ENCODE measurements at regions not wholly inside any gene's neighbourhood (a gene's known extent, or its start where the extent isn't known, plus 50 kb on each side); places are given as distances from the start of the nearest gene placed in this dataset.
"Not testable (repeated sequence)": the region's sequence is repeated elsewhere in the genome, so short reads cannot be mapped to it uniquely, and the experiment has no call there.

DNA sequence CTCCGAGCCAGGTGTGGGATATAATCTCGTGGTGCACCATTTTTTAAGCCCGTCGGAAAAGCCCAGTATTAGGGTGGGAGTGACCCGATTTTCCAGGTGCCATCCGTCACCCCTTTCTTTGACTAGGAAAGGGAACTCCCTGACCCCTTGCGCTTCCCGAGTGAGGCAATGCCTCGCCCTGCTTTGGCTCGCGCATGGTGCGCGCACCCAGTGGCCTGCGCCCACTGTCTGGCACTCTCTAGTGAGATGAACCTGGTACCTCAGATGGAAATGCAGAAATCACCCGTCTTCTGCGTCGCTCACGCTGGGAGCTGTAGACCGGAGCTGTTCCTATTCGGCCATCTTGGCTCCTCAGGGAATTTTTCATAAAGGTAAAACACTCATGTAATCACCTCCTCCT, 63.9 kb downstream of the RWDD3 start:
- not testable (repeated sequence) for DNase-seq; H3K27ac Mint-ChIP-seq; H3K9me3 Mint-ChIP-seq; H3K36me3 Mint-ChIP-seq (ENCODE audit: low read depth); H3K27me3 Mint-ChIP-seq (ENCODE audit: insufficient read depth); H3K4me1 Mint-ChIP-seq (ENCODE audit: low read depth); H3K4me3 Mint-ChIP-seq

DNA sequence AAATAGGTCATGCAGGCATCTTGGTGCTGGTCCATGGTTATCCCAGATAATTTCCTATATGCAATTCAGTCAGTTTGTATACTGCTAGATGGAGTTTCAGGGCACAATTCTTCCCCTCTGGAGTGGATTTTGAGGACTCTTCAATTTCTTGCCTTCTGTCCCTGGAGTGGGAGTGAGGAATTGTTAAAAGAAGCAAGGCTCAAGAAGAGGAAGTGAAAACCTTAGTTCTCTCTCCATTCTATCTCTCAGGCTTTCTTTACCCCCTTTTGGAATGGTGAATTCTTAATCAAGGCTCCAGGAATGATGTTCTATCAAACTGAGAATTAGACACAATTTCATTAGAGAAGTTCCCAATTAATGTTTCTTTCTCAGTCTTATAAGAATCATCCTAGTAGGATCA, 67.1 kb downstream of the RWDD3 start:
- no peaks in the 10 kb centered on the region for H3K27me3 Mint-ChIP-seq (ENCODE audit: insufficient read depth)
- no peak for DNase-seq
- H3K27ac Mint-ChIP-seq, result no peak overlapping the region
- no peaks in the 10 kb centered on the region for H3K9me3 Mint-ChIP-seq
- no peaks in the 10 kb centered on the region for H3K4me1 Mint-ChIP-seq (ENCODE audit: low read depth)
- H3K4me3 Mint-ChIP-seq, result no peak overlapping the region
- no peaks in the 10 kb centered on the region for H3K36me3 Mint-ChIP-seq (ENCODE audit: low read depth)
- TF ChIP-seq, protein P1, sequence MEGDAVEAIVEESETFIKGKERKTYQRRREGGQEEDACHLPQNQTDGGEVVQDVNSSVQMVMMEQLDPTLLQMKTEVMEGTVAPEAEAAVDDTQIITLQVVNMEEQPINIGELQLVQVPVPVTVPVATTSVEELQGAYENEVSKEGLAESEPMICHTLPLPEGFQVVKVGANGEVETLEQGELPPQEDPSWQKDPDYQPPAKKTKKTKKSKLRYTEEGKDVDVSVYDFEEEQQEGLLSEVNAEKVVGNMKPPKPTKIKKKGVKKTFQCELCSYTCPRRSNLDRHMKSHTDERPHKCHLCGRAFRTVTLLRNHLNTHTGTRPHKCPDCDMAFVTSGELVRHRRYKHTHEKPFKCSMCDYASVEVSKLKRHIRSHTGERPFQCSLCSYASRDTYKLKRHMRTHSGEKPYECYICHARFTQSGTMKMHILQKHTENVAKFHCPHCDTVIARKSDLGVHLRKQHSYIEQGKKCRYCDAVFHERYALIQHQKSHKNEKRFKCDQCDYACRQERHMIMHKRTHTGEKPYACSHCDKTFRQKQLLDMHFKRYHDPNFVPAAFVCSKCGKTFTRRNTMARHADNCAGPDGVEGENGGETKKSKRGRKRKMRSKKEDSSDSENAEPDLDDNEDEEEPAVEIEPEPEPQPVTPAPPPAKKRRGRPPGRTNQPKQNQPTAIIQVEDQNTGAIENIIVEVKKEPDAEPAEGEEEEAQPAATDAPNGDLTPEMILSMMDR (IDR thresholded peaks at IDR 0.05), result no peak

DNA sequence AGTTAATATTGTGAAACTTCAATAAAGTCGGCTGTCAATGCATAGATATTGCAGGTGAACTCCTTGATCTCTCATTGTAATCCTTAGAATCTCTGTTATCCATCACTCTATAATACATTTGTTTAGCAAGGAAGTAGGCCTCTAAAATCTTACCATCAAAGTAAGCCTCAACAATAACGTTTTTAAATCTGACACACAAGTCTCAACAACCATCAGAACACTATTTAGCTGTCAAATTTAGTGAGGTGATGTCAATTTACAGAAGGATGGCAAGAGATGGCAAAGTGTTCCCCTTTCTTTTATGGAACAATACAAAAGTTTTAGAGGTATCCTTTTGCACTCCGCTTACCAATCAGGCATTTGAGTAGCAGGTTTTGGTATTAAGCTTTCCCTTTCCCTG, 67.6 kb downstream of the RWDD3 start:
- Mint-ChIP-seq H3K4me3 (no peak overlapping the region), H3K27me3 (ENCODE audit: insufficient read depth) (no peaks in the 10 kb centered on the region), H3K36me3 (ENCODE audit: low read depth) (no peaks in the 10 kb centered on the region), H3K27ac (no peak overlapping the region), H3K4me1 (ENCODE audit: low read depth) (no peaks in the 10 kb centered on the region), H3K9me3 (no peaks in the 10 kb centered on the region)
- TF ChIP-seq, protein P1 (IDR thresholded peaks at IDR 0.05), result no peak
- DNase-seq, result no peak

DNA sequence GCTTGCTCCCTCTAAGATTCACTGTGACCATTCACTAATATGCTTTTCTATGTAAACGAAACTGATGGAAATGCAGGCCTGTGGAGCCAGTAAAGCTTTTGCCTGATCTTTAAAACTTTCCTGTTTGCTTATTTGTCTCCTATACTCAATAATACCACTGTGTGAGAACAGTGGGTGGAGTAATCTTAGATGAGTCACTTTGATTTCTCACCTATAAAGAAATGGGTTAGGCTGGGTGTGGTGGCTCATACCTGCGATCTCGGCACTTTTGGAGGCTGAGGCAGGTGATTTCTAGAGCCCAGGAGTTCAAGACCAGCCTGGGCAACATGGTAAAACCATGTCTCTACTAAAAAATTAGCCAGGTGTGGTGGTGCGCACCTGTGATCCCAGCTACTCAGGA, 70.8 kb downstream of the RWDD3 start:
- no peak overlapping the region for H3K27ac Mint-ChIP-seq
- H3K4me1 Mint-ChIP-seq (ENCODE audit: low read depth), result no peaks in the 10 kb centered on the region
- TF ChIP-seq, protein P1 (IDR thresholded peaks at IDR 0.05), result no peak
- no peak for DNase-seq
- H3K9me3 Mint-ChIP-seq, result no peaks in the 10 kb centered on the region
- no peaks in the 10 kb centered on the region for H3K36me3 Mint-ChIP-seq (ENCODE audit: low read depth)
- H3K4me3 Mint-ChIP-seq, result no peak overlapping the region
- H3K27me3 Mint-ChIP-seq (ENCODE audit: insufficient read depth), result peaks cover 3% of the 10 kb centered on the region

DNA sequence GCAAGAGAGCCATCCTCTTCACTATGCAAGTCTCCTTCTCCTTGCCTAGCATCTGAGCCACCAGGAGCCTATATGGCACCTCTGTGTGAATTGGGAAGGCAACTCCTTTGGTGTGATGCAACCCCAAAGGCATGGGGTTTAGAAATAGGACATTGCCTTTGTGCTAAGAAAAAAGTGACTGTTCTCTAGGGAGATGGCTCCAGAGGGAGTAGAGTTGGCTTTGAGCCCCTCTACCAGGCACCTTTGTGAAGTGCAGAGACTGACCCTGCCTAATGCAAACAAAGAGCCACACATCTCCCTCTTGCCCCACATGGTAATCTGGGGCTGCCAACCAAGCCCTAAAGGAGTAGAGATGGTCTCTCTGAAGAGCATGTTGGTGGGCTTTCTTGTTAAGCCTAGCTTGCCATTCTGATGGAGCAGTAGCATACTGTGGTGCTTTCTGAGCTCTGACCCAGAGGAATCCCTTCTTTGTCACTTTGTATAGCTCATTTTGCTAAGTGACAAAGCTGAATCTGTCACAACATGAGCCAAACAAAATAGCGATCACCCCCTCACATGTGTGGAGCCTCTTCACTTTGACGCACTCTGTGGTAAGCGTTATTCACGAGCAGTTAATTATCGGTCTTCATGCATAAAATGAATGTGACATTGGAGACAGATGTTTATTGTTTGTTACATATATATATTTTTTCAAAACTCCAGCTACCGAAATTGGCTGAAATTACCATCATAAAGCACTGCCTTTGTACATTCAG, 74.4 kb downstream of the RWDD3 start:
- Mint-ChIP-seq H3K4me1 (ENCODE audit: low read depth) (no peaks in the 10 kb centered on the region), H3K4me3 (no peak overlapping the region), H3K27ac (no peak overlapping the region), H3K27me3 (ENCODE audit: insufficient read depth) (peaks cover 3% of the 10 kb centered on the region), H3K36me3 (ENCODE audit: low read depth) (no peaks in the 10 kb centered on the region), H3K9me3 (no peaks in the 10 kb centered on the region)
- TF ChIP-seq, protein P1 (IDR thresholded peaks at IDR 0.05), result no peak
- no peak for DNase-seq

DNA sequence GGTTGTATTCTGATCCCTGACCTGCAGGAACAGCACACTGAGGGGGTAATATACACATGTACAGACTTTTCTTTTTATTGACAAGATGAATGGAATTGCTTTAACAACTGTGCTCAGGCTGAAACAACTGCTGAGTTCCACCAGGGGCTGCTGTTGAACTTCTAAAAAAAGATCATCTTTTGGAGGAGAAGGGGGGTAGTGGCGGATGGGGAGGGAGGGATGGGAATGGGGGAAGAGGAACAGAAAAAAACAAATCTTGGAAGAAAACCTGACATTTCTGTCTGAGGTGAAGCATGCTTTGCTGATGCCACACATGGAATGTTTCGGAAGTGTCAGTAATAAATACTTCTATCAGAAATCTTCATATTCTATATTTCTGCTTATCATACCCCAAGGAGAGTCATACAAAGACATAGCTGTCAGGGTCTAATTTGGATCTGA, 75.0 kb downstream of the RWDD3 start:
- TF ChIP-seq, protein P1 (IDR thresholded peaks at IDR 0.05), result peak; percentile 67
- Mint-ChIP-seq H3K27ac (no peak overlapping the region), H3K4me3 (no peak overlapping the region), H3K27me3 (ENCODE audit: insufficient read depth) (peaks cover 3% of the 10 kb centered on the region), H3K9me3 (no peaks in the 10 kb centered on the region), H3K4me1 (ENCODE audit: low read depth) (no peaks in the 10 kb centered on the region), H3K36me3 (ENCODE audit: low read depth) (no peaks in the 10 kb centered on the region)
- DNase-seq, result peak; percentile 18
